BLaER1 treated with 17β-estradiol and CSF1 and Interleukin-3, amounts not matched to agents 10 nM and 100 nM (cell line): ENCODE measurements at regions not wholly inside any gene's neighbourhood (a gene's known extent, or its start where the extent isn't known, plus 50 kb on each side); places are given as distances from the start of the nearest gene placed in this dataset.

Experiments
- H3K27ac ChIP-seq, 11 experiments: shearing (Covaris generic); formaldehyde crosslinking; 2 replicates each; pipeline ENCODE4 v1.8.1; 2022
- H3K27me3 ChIP-seq, 11 experiments: shearing (Covaris generic); formaldehyde crosslinking; 2 replicates each; pipeline ENCODE4 v1.8.1; 2022
- H3K36me3 ChIP-seq, 11 experiments: shearing (Covaris generic); formaldehyde crosslinking; 2 replicates each; pipeline ENCODE4 v1.8.1; 2022
- H3K4me1 ChIP-seq, 10 experiments: shearing (Covaris generic); formaldehyde crosslinking; 2 replicates each; pipeline ENCODE4 v1.8.1; 2022
- H3K4me2 ChIP-seq, 11 experiments: shearing (Covaris generic); formaldehyde crosslinking; 2 replicates each; pipeline ENCODE4 v1.8.1; 2022
- H3K4me3 ChIP-seq, 10 experiments: shearing (Covaris generic); formaldehyde crosslinking; 2 replicates each; pipeline ENCODE4 v1.8.1; 2022
- H3K9ac ChIP-seq, 11 experiments: shearing (Covaris generic); formaldehyde crosslinking; 2 replicates each; pipeline ENCODE4 v1.8.1; 2022
- H3K9me3 ChIP-seq, 11 experiments: shearing (Covaris generic); formaldehyde crosslinking; replicated peaks in 1 of 11; 2 replicates each; pipeline ENCODE4 v1.8.1; 2022
- H4K20me1 ChIP-seq, 11 experiments: shearing (Covaris generic); formaldehyde crosslinking; 2 replicates each; pipeline ENCODE4 v1.8.1; 2022
- Cebpa-rat ChIP-seq, 11 experiments: shearing (Covaris generic); IDR thresholded peaks; 2 replicates each; pipeline ENCODE4 v1.8.1; 2022

- H3K36me3 ChIP-seq, result no peaks in the 10 kb centered on the region
- no peak overlapping the region for H3K4me2 ChIP-seq
- H3K4me3 ChIP-seq, result no peak overlapping the region
- H3K27me3 ChIP-seq, result peaks cover 61 to 92% (median 74%) of the 10 kb centered on the region in 11 experiments
- TF ChIP-seq Cebpa-rat (IDR thresholded peaks at IDR 0.05), result no peak
- H4K20me1 ChIP-seq, result peaks cover 0 to 16% (median 0%) of the 10 kb centered on the region in 11 experiments; a peak in 5 of 22 replicates
- no peaks in the 10 kb centered on the region; a peak in 1 of 22 replicates for H3K9me3 ChIP-seq
- H3K4me1 ChIP-seq, result peaks cover 8 to 18% (median 16%) of the 10 kb centered on the region in 10 experiments; a peak in 19 of 20 replicates
- no peak overlapping the region for H3K27ac ChIP-seq
- no peak overlapping the region for H3K9ac ChIP-seq
Observed at GRCh38 chr21:38658511-38658910, 147.2 kb upstream of the ETS2 start.

DNA sequence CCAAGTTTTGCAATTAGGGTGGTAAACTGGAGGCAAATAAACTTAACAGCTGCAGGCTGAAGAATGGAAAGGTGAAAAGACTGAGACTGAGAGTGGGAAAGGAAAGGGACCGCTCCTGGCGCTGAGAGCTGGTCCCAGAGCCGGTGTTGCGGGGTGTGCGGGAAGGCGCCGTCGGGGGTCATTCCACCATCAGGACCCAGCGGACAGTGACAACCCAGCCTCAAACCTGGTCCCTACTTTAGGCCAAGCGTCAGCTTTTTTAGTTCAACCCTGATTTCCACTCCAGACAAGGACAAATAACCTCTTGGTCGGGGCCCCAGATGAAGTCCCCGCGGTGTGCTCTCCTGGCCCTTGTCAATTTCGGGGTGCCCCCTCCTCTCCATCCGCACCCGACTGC lies 145.8 kb upstream of the ETS2 start:
- no peak for TF ChIP-seq Cebpa-rat (IDR thresholded peaks at IDR 0.05)
- Histone ChIP-seq H3K4me1 (peaks cover 8 to 18% (median 16%) of the 10 kb centered on the region in 10 experiments; a peak in 19 of 20 replicates), H3K4me3 (peak overlapping the region; percentile 55 to 76 (median 66); a peak in 19 of 20 replicates), H3K4me2 (peak overlapping the region; percentile 93 to 99 (median 96)), H3K9me3 (no peaks in the 10 kb centered on the region; a peak in 1 of 22 replicates), H3K27me3 (peaks cover 61 to 100% (median 83%) of the 10 kb centered on the region in 11 experiments), H4K20me1 (peaks cover 0 to 16% (median 0%) of the 10 kb centered on the region in 11 experiments; a peak in 5 of 22 replicates), H3K36me3 (no peaks in the 10 kb centered on the region), H3K9ac (peak overlapping the region in 1 of 11 experiments; percentile 62; a peak in 2 of 22 replicates), H3K27ac (no peak overlapping the region)

GRCh38 chr21:38660333-38661196 lies 145.2 kb upstream of the ETS2 start:
- Histone ChIP-seq H3K4me1 (peaks cover 8 to 18% (median 16%) of the 10 kb centered on the region in 10 experiments; a peak in 19 of 20 replicates), H3K9ac (peak overlapping the region in 10 of 11 experiments; percentile 15 to 62 (median 48); a peak in 17 of 22 replicates), H3K27ac (0 out of 22 replicates have a peak overlapping the region, but pooled peaks of 1 of the 11 experiments have one; percentile 22), H3K27me3 (peaks cover 61 to 100% (median 83%) of the 10 kb centered on the region in 11 experiments), H3K4me2 (peak overlapping the region; percentile 93 to 99 (median 96)), H3K9me3 (no peaks in the 10 kb centered on the region; a peak in 1 of 22 replicates), H3K4me3 (peak overlapping the region; percentile 55 to 76 (median 66)), H4K20me1 (peaks cover 0 to 16% (median 0%) of the 10 kb centered on the region in 11 experiments; a peak in 5 of 22 replicates), H3K36me3 (no peaks in the 10 kb centered on the region)
- TF ChIP-seq Cebpa-rat (IDR thresholded peaks at IDR 0.05), result no peak

- Histone ChIP-seq H3K9me3 (no peaks in the 10 kb centered on the region; a peak in 1 of 22 replicates), H3K4me3 (peak overlapping the region; percentile 55 to 76 (median 66)), H4K20me1 (peaks cover 0 to 16% (median 0%) of the 10 kb centered on the region in 11 experiments; a peak in 5 of 22 replicates), H3K27me3 (peaks cover 61 to 99% (median 80%) of the 10 kb centered on the region in 11 experiments), H3K27ac (no peak overlapping the region), H3K36me3 (no peaks in the 10 kb centered on the region), H3K4me2 (peak overlapping the region; percentile 93 to 99 (median 96)), H3K4me1 (peaks cover 8 to 18% (median 16%) of the 10 kb centered on the region in 10 experiments; a peak in 19 of 20 replicates), H3K9ac (peak overlapping the region in 9 of 11 experiments; percentile 15 to 62 (median 55); a peak in 13 of 22 replicates)
- 0 out of 22 replicates have a peak, but pooled peaks of 1 of the 11 experiments have one; percentile 16 for TF ChIP-seq Cebpa-rat (IDR thresholded peaks at IDR 0.05)
Observed at GRCh38 chr21:38661197-38661871, 144.4 kb upstream of the ETS2 start.

DNA sequence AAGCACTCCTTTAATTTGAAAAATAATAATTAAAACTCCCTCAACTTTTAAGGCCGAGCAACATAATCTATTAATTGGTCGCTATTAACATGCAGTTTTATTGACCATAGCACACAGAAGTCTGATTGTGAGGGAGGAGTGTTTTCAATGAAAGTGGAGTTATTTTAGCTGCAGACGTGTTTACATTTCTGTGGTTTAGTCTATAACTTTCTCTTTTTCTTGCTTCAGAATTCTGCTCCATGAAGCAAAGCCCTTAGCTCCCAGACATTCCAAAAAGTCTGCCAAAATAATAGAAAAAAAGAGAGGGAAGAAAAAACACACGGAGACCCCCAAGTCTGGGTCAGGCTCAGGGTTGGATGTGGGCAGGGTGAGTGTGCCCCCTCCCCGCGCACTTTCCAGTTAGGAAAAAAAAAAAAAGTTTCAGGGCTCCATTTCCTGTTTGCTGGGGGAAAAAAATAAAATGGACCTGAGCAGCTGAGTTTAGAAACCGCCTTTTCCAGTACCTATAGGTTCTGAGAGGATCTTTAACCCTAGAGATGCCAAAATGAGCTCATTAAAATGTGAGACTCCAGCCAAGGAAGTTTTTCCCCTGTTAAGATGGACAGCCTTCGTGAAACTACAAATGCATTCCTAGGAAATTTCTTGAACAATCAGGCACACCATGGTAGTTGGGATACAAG lies 143.7 kb upstream of the ETS2 start:
- Histone ChIP-seq H3K9ac (no peak overlapping the region), H3K4me1 (peaks cover 8 to 18% (median 16%) of the 10 kb centered on the region in 10 experiments; a peak in 19 of 20 replicates), H3K4me2 (peak overlapping the region in 5 of 11 experiments; percentile 93 to 98 (median 96); a peak in 8 of 22 replicates), H3K27me3 (peaks cover 61 to 95% (median 74%) of the 10 kb centered on the region in 11 experiments), H3K4me3 (peak overlapping the region in 1 of 10 experiments; percentile 76; a peak in 2 of 20 replicates), H4K20me1 (peaks cover 0 to 16% (median 0%) of the 10 kb centered on the region in 11 experiments; a peak in 5 of 22 replicates), H3K36me3 (no peaks in the 10 kb centered on the region), H3K9me3 (no peaks in the 10 kb centered on the region; a peak in 1 of 22 replicates), H3K27ac (no peak overlapping the region)
- no peak for TF ChIP-seq Cebpa-rat (IDR thresholded peaks at IDR 0.05)

- no peak overlapping the region for H3K4me2 ChIP-seq
- no peak for TF ChIP-seq Cebpa-rat (IDR thresholded peaks at IDR 0.05)
- H3K27ac ChIP-seq, result no peak overlapping the region
- H3K4me3 ChIP-seq, result no peak overlapping the region
- no peak overlapping the region for H3K9ac ChIP-seq
- no peaks in the 10 kb centered on the region for H3K36me3 ChIP-seq
- peaks cover 8 to 18% (median 16%) of the 10 kb centered on the region in 10 experiments; a peak in 19 of 20 replicates for H3K4me1 ChIP-seq
- no peaks in the 10 kb centered on the region; a peak in 1 of 22 replicates for H3K9me3 ChIP-seq
- H3K27me3 ChIP-seq, result peaks cover 51 to 95% (median 62%) of the 10 kb centered on the region in 11 experiments
- H4K20me1 ChIP-seq, result peaks cover 0 to 16% (median 0%) of the 10 kb centered on the region in 11 experiments; a peak in 5 of 22 replicates
Observed at GRCh38 chr21:38663282-38663681, 142.4 kb upstream of the ETS2 start.

DNA sequence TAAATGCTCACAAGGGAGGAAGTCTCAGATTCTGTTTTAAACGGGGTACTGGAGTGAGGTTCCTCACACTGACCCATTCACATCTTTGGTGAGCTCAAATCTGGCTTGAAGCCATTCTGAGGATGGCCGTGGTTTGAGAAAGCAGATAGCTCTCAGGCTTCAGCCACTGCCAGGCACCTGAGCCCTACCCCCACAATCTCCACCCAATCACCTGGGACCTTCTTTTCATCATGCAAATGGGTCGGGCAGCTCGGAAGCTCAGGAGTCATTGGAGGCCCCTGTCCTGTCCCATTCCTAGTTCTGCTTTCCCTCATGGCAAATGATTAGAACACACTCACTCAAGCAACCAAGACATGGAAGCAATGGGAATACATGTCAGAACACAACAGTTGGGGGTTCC lies 141.4 kb upstream of the ETS2 start:
- H3K27ac ChIP-seq, result no peak overlapping the region
- peaks cover 8 to 18% (median 16%) of the 10 kb centered on the region in 10 experiments; a peak in 19 of 20 replicates for H3K4me1 ChIP-seq
- no peaks in the 10 kb centered on the region for H3K36me3 ChIP-seq
- no peak overlapping the region for H3K4me3 ChIP-seq
- H3K9me3 ChIP-seq, result no peaks in the 10 kb centered on the region; a peak in 1 of 22 replicates
- TF ChIP-seq Cebpa-rat (IDR thresholded peaks at IDR 0.05), result no peak
- H4K20me1 ChIP-seq, result peaks cover 0 to 16% (median 0%) of the 10 kb centered on the region in 11 experiments; a peak in 5 of 22 replicates
- H3K4me2 ChIP-seq, result no peak overlapping the region
- H3K27me3 ChIP-seq, result peaks cover 41 to 87% (median 51%) of the 10 kb centered on the region in 11 experiments
- no peak overlapping the region for H3K9ac ChIP-seq

GRCh38 chr21:38664841-38665240 lies 140.9 kb upstream of the ETS2 start:
- H3K4me3 ChIP-seq, result no peak overlapping the region
- H3K4me1 ChIP-seq, result peaks cover 8 to 18% (median 16%) of the 10 kb centered on the region in 10 experiments; a peak in 19 of 20 replicates
- no peaks in the 10 kb centered on the region; a peak in 1 of 22 replicates for H3K9me3 ChIP-seq
- H3K27ac ChIP-seq, result no peak overlapping the region
- peaks cover 35 to 85% (median 46%) of the 10 kb centered on the region in 11 experiments for H3K27me3 ChIP-seq
- H3K36me3 ChIP-seq, result no peaks in the 10 kb centered on the region
- H4K20me1 ChIP-seq, result peaks cover 0 to 15% (median 0%) of the 10 kb centered on the region in 11 experiments; a peak in 5 of 22 replicates
- no peak for TF ChIP-seq Cebpa-rat (IDR thresholded peaks at IDR 0.05)
- H3K4me2 ChIP-seq, result no peak overlapping the region
- H3K9ac ChIP-seq, result no peak overlapping the region
